GM21447 (cell line): ENCODE measurements at regions not wholly inside any gene's neighbourhood (a gene's known extent, or its start where the extent isn't known, plus 50 kb on each side); places are given as distances from the start of the nearest gene placed in this dataset.
A peak's percentile ranks its signal among the peaks of the same experiment; 100 is the strongest.
"Not testable (repeated sequence)": the region's sequence is repeated elsewhere in the genome, so short reads cannot be mapped to it uniquely, and the experiment has no call there.

Experiments
- ATAC-seq: cut with Tn5 transposase; IDR thresholded peaks from one replicate; pipeline ENCODE4 v1.9.1; 2021; ENCODE audit not compliant: unreplicated experiment

- ATAC-seq = no peak
Measured at GRCh38 chr5:40356248-40356647, 323.5 kb upstream of the PTGER4 start.

DNA sequence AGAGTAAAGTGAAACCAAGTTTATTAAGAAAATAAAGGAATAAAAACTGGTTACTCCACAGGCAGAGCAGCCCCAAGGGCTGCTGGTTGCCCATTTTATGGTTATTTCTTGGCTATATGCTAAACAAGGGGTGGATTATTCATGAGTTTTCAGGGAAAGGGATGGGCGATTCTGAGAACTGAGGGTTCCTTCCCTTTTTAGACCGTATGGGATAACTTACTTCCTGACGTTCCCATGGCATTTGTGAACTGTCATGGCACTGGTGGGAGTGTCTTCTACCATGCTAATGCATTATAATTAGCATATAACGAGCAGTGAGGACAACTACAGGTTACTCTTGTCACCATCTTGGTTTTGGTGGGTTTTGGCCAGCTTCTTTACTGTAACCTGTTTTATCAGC is 323.9 kb upstream of the PTGER4 start:
- ATAC-seq = no peak

- no peak for ATAC-seq
Measured at GRCh38 chr5:40355181-40355580, 324.5 kb upstream of the PTGER4 start.

DNA sequence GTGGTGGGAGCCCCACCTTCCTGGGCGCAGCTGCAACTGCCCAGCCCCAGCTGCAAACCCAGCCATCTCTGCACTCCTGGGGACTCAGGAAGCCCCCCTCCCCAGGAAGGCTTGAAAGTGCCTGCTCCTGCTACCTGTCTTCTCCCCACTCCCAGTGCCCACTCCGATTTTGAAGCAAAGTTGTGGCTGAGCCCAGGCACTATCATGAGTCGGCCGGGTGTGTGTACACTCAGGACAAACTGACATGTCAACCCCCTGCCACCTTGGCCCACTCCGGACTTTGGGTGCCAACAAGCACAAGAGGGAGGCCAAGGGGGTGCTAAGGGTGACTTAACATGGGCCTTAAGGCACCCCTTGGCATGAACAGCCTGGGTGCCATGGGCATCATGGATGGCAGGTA is 325.5 kb upstream of the PTGER4 start:
- no peak for ATAC-seq

GRCh38 chr5:40353442-40353841 is 326.3 kb upstream of the PTGER4 start:
- no peak for ATAC-seq

- ATAC-seq = no peak
Measured at GRCh38 chr5:40347981-40348725, 331.6 kb upstream of the PTGER4 start.

DNA sequence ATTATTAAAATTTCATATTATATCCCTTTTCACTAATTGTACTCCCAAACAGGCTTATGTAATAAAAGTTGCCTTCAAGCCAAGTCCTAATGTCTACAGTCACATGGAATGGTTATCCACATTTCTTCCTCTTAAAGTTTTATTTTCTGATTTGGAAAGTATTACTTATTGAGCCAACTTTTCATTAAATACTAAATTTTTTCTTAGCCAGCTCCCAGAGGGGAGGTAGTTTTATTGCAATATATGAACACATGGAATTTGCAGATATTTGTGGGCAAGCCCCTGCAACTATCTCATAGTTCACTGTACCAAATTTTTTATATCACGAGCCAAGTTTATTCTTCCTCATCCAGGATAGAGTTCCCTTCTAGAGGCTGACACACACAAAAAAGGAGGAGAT is 332.8 kb upstream of the PTGER4 start:
- ATAC-seq = no peak

- not testable (repeated sequence) for ATAC-seq
Measured at GRCh38 chr5:40338434-40338833, 341.3 kb upstream of the PTGER4 start.

DNA sequence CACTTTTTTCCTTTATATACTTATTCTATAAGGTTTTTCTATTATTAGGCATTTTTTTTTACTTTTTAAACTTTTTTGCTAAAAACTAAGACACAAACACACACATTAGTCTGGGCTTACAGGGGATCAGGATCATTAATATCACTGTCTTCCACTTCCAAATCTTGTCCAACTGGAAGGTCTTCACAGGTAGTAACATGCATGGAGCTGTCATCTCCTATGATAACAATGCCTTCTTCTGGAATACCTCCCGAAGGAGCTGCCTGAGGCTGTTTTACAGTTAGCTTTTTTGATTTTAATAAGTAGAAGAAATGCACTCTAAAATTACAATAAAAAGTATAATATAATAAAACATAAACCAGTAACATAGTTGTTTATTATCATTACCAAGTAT is 345.5 kb upstream of the PTGER4 start:
- no peak for ATAC-seq

GRCh38 chr5:40333459-40334241 is 346.1 kb upstream of the PTGER4 start:
- ATAC-seq = peak; percentile 87

DNA sequence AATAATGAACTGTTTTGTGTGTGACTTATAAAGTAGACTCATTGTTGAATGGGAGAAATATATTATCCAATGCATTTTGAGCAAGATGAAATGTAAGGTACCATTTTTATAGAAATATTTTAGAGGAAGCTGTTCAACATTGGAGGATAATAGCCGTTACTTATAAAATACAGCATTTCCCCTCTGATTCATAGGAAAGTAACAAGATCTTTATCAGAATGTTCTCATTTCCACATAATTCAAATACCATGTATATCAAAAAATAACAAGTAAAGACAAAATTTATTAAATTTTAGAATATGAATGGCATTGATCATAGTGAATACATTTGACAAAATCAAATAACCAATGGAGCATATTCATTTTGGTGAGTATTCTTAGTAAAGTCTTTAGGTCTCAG is 346.7 kb upstream of the PTGER4 start:
- no peak for ATAC-seq

DNA sequence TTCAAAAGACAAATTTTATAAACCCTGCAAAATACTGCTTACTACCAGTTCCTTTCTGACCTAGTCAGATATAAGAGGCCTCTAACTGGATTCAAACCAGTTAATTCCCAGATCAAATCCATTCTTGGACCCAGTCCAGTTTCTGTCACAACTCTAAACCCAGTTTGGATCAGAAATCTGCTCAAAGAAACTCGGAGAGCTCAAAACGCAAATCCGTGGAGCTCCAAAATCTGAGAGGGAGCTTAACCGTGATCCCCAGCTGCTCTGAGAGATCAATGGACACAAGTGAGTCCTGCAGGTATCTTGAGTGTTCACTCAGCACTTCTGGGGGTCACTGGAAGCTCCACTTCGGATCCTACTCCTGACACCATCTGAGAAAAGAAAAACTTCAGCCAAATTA is 348.1 kb upstream of the PTGER4 start:
- no peak for ATAC-seq

DNA sequence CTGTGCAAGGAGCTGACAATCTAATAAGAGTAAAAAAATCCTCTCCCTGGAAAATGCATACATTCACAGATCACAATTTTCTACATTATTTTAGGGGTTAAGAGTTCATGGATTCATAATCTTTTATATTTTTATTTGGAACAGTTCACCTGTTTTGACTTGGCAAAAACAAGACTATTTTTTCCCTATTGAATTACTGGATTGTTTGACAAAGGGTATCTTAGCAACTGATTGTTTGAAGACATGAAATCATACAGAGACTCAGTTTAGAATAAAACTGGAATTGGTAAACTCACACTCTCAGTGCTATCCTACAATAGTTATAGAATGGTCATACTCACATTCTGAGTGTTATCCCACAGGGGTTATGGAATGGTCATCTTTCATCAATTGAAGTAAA is 358.2 kb upstream of the PTGER4 start:
- no peak for ATAC-seq

GRCh38 chr5:40318395-40318794 is 361.3 kb upstream of the PTGER4 start:
- no peak for ATAC-seq

DNA sequence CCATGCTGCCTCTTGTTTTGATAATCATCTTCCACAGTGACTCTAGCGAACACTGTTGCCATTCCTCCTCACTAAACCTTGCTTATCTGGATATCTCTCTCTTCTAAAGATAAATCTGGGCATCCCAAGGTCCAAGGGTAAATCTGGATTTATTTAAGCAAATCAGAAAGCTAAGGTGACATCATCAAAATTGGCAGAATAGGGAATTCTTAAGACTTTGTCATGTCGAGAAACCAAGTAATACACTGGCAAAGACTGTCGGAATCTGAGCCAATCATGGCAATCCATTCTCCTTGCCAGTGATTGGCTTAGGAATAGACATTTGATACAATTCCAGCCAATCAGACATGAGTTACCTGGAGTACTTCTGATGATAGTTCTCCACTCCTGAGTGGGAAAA is 362.7 kb upstream of the PTGER4 start:
- ATAC-seq = no peak

- ATAC-seq = no peak
Measured at GRCh38 chr5:40315126-40315525, 364.6 kb upstream of the PTGER4 start.

DNA sequence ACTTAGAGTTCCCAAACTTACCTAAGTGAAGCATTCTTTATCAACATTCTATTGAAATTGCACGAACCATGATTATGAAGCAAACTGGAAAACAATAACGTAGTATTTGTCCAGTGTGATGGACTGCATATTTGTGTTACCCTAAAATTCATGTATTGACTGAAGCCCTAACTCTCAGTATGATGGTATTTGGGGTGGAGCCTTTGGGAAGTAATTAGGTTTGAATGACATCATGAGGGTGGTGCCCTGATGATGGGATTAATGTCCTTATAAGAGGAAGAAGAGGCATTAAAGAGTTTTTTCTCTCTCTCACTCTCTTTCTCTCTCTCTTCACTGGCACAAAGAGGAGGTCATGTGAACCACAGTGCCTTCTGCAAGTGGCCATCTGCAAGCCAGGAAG is 365.4 kb upstream of the PTGER4 start:
- no peak for ATAC-seq

DNA sequence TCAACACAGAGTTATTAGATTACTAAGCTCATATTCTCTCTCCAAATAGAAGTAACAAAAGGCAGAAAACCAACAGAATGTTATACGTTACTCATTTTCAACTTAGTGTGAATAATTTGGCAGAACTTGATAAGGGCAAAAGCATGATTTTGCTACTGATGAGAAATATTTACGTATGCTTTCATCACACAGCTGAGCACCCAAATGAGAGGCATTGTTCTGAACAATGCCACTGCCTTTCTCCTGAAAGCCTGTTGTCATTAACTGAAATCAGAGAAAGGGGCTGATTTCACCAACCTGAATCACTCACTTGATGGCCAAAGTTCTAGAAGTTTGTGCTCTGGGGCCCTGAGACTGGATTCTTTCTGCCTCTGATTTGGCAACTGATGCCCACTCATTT is 367.5 kb upstream of the PTGER4 start:
- no peak for ATAC-seq

GRCh38 chr5:40309851-40310250 is 369.9 kb upstream of the PTGER4 start:
- no peak for ATAC-seq

- ATAC-seq = no peak
Measured at GRCh38 chr5:40308867-40309266, 370.8 kb upstream of the PTGER4 start.

- no peak for ATAC-seq
Measured at GRCh38 chr5:40307920-40308319, 371.8 kb upstream of the PTGER4 start.

DNA sequence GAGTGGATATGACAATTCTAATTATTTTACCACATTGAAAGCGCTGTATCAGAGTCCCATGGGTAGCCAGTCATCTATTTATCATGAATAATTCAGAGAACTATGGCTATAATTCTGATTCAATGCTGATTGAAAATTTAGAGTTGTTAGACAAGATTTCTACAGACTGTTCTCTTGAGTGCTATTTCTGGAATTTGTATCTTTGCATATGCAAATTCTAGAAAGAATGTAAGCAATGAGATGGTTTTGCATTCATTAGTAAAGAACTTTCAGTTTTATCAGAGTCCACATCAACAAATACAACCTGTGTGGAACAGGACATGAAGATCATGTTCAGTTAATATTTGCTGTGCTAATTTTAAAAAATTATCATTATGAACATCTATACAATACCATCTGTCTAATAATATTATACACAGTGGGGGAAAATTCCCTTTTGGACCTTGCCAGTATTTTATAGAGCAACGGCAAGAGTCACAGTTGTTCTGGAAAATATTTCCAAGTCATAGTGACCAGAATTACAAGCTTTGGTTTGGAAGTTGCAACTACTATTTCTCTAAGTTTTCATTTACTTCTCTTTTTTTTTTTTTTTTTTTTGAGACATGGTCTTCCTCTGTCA is 372.7 kb upstream of the PTGER4 start:
- no peak for ATAC-seq
